HFF-Myc (cell line): ENCODE measurements at regions not wholly inside any gene's neighbourhood (a gene's known extent, or its start where the extent isn't known, plus 50 kb on each side); places are given as distances from the start of the nearest gene placed in this dataset.

Source experiments
- DNase-seq: peaks from one replicate; pipeline ENCODE4 v3.0.0-alpha.2; 2011; ENCODE audit warnings: low read depth; ENCODE audit errors: extremely low read depth
- H3K4me3 ChIP-seq: replicated peaks from 2 replicates; pipeline ENCODE4 v1.5.1; 2011; ENCODE audit warnings: low read depth, mild to moderate bottlenecking, control low read depth, low read length
- TF ChIP-seq, protein P1 (sequence below): IDR thresholded peaks from 2 replicates; pipeline ENCODE4 v1.5.1; 2012; ENCODE audit warnings: mild to moderate bottlenecking, low read depth, low read length, control low read depth; ENCODE audit errors: missing control alignments

- no peak overlapping the region for H3K4me3 ChIP-seq
- DNase-seq = no peak
- TF ChIP-seq, protein P1, sequence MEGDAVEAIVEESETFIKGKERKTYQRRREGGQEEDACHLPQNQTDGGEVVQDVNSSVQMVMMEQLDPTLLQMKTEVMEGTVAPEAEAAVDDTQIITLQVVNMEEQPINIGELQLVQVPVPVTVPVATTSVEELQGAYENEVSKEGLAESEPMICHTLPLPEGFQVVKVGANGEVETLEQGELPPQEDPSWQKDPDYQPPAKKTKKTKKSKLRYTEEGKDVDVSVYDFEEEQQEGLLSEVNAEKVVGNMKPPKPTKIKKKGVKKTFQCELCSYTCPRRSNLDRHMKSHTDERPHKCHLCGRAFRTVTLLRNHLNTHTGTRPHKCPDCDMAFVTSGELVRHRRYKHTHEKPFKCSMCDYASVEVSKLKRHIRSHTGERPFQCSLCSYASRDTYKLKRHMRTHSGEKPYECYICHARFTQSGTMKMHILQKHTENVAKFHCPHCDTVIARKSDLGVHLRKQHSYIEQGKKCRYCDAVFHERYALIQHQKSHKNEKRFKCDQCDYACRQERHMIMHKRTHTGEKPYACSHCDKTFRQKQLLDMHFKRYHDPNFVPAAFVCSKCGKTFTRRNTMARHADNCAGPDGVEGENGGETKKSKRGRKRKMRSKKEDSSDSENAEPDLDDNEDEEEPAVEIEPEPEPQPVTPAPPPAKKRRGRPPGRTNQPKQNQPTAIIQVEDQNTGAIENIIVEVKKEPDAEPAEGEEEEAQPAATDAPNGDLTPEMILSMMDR = no peak
Observed at GRCh38 chr5:135136546-135136945, 102.5 kb upstream of the PITX1 start.

DNA sequence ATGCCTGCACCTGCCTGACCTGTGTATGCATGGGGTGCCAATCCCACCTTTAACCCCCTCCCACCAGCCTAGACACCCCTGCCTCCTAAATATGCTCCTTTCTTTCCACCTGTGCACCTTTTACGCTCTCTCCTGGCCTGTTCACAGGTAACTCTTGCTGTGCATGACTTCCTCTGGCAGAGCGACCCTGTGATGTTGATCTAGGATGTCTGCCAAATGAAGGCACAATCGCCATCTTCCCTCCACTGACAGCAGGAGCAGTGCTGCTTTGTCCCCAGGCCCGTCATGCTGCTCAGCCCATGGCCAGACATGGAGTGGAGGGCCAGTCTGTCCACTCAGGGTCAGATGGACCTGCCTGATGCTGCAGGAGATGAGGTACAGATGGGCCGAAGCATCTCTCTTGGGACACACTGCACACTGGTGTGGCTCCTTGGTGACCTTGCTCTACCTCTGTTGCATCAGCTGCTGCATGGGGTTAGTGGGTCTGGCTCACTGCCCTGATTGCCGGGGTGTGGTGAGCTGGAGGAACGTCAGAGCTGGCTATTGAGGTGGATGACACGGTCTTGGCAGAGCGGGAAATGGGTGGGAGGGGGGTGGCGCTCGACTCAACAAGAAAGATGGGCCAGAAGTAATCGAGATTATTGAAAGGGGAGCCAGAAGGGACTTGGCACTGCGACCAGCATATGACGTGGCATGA is 101.7 kb upstream of the PITX1 start:
- TF ChIP-seq, protein P1 = no peak
- H3K4me3 ChIP-seq = no peak overlapping the region
- no peak for DNase-seq

DNA sequence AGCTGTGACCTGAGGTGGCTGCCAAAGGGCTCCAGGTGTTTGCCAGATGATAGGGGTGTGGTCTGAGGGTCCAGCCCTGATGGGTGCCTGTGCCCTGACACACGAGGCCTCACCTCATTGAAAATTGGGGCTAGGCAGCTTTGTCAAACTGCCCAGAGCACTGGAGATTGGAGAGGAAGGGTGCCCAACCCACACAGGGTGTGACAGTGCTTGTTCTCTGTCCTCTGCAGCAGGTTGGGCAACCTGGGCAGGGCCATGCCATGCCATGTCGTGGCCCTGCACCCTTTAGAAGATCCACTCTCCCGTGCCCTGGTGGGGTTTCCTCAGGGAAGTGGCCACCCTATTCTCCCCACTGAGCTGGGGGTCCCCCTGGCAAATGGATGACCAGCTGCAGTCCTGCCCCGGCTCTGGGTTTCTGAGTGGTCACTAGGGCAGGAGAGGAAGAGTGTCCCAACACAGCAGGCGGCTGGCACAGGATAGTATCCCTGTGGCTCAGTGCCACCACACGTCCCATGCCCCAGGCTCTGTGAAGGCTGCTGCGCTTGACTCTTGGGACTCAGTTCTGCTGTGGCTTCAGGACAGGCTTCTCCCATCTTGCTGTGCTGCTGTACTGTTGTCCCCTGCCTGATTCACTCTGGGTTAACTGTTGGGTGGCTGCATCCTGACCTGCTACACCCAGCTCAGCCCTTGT is 100.8 kb upstream of the PITX1 start:
- no peak for DNase-seq
- TF ChIP-seq, protein P1 = no peak
- no peak overlapping the region for H3K4me3 ChIP-seq

DNA sequence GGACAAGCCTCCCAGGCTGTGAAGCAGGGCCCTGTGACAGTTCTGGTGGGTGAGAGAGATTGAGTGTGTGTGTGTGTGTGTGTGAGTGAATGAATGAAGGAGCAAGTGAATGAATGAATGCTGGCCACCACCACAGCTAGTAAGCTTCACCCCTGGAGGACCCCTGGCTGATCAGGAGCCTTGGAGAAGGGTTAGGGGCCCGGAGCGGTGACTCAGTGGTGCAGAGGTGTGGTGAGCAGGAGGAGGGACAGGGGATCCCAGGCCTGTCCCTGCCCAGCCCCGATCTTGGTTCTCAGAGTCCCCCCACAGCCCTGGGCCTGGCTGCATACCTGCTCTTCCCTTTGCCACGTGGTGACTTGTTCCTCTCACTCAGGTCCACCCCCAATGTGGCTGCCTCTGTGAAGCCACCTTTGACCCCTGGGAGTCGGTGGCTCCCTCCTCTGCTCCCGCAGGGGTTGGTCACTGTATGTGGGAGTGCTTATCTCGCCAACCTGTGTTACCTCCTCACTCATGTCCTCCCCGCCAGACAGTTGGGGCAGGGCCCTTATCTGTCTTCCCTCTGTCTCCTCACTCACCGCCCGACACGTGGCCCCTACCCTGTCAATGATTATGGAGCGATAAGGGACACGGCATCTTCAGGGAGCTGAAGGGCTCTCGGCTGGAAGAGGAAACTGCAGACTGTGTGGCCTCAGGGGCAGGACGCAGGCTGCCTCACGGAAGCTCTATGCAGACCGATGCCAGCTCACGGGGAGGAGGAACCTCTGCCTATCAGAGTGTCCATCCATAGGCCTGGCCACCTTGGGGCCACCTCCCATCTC is 99.9 kb upstream of the PITX1 start:
- TF ChIP-seq, protein P1 = no peak
- H3K4me3 ChIP-seq = no peak overlapping the region
- DNase-seq = no peak

- TF ChIP-seq, protein P1 = no peak
- no peak for DNase-seq
- H3K4me3 ChIP-seq = no peak overlapping the region
Observed at GRCh38 chr5:135133181-135133580, 99.2 kb upstream of the PITX1 start.

- DNase-seq = no peak
- TF ChIP-seq, protein P1 = no peak
- no peak overlapping the region for H3K4me3 ChIP-seq
Observed at GRCh38 chr5:135131801-135132680, 98.0 kb upstream of the PITX1 start.
